NCI-H1436 treated with DMSO at 0.1 percent for 48 hours (cell line): ENCODE measurements at regions not wholly inside any gene's neighbourhood (a gene's known extent, or its start where the extent isn't known, plus 50 kb on each side); places are given as distances from the start of the nearest gene placed in this dataset.

Experiments used
- DNase-seq: peaks from one replicate; lab custom pipeline; 2025; lab: John Stamatoyannopoulos, UW

DNA sequence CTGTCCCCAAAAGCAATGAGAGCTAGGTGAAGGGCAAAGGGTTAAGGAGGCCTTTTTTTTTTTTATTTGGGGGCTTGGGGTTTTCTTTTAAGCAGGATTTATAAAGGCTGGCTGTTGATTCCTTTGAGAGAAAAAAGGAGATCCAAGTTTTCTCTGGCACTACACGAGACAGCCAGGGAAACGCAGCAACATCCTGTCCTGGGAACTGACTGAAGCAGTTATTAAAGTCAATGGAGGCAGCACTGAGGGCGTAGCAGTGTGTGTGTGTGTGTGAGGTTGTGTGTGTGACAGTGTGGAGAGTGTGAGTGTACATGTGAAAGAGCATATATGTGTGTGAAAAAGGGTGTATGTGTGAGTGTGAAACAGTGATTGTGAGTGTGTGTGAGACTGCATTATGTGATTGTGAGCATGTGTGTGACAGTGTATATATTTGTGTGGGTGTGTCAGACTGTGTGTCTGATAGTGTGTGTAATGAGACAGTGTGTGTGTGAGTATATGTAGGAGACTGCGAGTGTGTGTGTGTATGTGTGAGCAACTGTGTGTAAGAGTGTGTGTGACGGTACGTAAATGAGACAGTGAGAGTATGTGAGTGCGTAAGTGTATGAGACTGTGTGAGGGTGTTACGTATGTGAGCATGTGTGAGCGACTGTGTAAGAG is 65.9 kb upstream of the TIAM1 start:
- no peak for DNase-seq

DNA sequence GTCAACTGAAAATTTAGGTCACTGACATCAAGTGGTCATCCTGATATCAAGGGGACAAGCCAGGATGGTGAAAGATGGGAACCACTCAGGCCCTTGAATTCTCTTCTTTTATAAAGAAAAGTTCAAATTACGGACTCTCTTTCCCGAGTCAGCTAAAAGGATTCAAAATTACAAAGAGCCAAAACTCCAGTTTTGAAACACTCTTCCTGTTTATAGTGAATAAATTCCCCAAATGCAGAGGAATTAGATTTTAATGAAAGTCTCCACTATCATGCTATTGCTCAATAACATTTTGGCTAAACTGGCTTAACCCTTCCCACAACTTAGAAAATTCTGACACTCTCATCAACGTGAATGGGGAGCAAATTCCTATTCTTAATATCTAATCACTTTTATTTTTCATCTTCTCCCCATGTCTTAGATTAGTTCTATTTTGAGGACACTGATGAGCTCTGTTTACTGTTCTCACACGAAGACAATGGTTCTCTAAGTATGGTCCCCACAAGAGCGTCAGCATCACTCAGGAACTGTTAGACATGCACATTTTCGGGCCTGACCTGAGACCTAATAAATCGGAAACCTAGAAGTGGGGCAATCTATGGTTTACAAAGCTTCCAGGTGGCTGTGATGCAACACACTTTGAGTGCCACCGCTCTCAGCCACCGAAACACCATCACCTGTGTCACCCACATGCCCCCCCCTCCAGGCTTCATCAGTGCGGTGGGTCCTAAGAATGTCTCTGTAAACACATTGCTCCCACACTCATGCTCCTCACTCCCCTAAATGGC is 64.4 kb upstream of the TIAM1 start:
- no peak for DNase-seq

- DNase-seq = no peak
These were observed 62.4 kb upstream of the TIAM1 start for GRCh38 chr21:31406510-31406909.

DNA sequence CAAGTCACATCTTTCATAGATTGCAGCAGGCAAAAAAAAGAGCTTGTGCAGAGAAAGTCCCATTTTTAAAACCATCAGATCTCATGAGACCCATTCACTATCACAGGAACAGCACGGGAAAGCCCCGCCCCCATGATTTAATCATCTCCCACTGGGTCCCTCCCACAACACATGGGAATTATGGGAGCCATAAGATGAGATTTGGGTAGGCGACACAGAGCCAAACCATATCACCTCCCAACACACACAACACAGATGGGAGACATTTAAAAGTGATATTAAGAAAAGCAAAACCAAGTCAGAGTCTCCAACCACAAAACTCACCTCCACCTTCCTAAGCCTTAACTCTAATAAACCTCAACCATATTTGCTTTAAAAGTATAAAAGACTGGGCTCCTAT is 61.5 kb upstream of the TIAM1 start:
- DNase-seq = no peak

DNA sequence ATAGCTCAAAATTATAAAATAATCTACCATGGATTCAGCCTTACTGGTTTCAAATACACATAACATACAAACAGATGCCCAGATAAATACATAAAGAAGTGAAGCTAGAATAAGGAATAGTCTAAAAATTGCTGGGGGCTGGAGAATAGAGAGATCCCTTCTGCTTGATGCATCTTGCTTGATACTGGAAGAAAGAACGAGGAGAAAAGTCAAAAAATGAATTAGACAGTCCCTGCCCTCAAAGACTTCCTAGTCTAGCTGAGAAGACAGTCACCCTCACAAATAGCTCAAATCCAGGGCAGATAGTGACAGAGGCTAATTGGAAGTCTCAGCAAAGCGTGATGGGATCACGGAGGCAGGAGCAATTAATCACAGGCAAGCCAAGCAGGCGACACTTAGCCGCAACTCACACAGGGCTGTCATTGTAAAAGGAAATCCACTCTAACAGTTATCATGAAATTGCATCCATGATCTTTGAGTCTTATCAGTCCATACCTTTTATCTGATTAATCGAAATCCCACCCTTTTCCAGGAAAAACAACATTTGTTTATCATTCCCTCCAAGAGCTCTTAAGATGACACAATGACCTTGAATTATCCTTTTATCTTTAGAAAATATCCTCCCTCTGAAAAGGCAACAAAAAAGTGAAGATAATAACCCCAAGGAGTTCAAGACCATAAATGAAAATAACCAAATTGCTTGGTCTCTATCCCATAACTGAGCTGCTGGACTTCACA is 59.7 kb upstream of the TIAM1 start:
- DNase-seq = no peak

DNA sequence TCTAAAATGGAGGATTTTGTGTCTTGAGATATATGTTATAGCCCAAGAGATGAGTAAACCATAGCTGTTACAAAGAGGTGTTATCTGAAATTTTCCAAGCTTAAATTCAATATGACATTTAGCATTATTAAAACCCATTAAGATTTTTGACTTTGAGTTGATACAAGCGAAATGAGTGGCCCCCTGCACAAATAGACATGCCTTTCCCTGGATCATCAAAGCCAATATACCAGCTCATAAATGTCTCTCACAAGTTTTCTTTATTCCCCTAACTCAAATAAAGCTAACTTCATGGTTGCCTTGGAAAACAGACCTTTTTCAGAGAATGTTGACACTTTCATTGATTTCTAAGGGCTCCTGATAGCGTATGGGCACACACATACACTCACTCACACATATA is 55.5 kb upstream of the TIAM1 start:
- DNase-seq = no peak

DNA sequence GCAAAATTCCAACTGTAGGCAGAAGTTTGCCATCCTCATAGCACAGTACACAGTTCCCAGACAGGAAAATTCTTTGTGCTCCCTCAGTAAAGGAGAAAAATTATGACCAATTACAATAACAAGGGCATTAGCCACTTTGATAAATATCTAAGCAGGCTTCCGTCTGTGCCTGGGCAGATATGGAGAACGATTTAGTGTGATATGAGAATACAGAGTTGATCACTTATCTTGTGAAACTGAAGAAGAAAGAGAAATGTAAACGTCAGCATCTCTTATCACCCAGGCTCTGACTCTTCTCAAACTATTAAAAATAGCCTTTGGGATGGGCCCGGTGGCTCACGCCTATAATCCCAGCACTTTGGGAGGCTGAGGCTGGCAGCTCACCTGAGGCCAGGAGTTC is 54.5 kb upstream of the TIAM1 start:
- DNase-seq = no peak

DNA sequence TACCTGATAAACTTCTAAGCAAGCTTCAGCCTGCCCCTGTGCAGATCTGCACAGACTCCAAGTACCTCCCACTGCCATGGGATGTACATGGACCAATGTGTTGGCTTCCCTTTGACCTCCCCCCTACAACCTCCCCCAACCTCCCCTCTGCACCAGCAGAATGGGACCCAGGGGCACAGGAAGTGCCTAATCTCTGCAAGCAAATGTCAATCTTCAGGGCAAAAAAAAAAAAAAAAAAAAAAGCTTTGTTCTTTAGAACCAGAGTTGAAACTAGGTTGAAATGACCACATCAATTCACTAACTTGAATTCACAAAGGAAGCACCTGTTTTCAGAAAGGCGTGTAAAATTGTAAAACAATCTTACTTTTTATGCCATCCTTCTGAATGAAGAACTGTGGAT is 53.9 kb upstream of the TIAM1 start:
- DNase-seq = no peak

- no peak for DNase-seq
These were observed 53.5 kb upstream of the TIAM1 start for GRCh38 chr21:31397515-31397926.

- no peak for DNase-seq
These were observed 53.0 kb upstream of the TIAM1 start for GRCh38 chr21:31397030-31397429.

- DNase-seq = no peak
These were observed 52.3 kb upstream of the TIAM1 start for GRCh38 chr21:31396399-31396798.

DNA sequence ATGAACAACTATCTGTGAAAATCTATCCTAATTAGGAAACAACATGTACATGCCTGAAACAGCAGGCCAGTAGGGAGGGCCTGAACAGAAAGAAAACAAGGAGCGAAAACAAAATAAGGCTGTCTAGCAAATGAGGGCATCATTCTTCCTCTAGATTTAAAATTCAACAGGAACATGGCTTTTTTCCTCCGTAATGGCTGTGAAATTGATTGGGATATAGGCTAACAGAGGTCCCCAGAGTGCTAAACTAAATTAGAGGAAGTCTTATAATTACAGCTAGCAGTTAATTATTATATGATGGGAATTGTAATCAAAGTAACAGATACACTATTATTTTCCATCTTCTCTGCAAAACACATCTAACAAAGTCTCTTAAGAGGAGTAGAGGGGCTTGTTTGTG is 51.7 kb upstream of the TIAM1 start:
- no peak for DNase-seq

DNA sequence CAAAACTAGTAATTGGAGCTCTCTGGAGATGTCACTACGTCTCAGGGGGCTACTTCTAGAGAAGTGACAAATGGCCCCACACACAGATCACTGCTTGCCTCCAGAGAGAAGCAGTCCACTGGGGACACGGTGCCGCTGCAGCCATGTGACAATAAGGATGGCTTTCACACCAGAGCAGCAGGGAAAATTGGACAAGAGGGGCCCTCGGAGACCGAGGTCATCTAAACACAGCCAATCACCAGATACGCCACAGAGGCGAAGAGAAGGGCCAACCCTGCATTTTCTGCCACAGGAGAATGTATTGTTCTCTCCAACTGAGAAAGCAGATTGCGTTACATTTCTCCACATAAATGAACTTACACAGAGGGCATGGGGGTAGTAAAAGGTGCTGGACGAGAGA is 51.2 kb upstream of the TIAM1 start:
- DNase-seq = no peak

DNA sequence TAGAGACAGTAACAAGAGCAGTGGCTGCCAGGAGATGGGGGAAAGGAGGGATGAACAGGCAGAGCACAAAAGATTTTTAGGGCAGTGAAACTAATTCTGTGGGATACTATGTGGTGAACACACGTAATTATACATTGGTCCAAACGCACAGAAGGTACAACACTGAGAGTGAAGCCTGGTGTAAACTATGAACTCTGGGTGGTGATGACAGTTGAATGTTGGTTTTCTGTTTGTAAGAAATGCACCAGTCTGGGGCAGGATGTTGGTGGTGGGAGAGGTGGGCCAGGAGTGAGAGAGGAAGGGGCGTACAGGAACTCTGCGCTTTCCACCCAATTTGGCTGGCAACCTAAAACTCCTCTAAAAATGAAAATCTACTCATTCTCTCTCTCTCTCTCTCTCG is 50.2 kb upstream of the TIAM1 start:
- DNase-seq = no peak
